A673 (cell line): ENCODE measurements at regions not wholly inside any gene's neighbourhood (a gene's known extent, or its start where the extent isn't known, plus 50 kb on each side); places are given as distances from the start of the nearest gene placed in this dataset.

Experiments
- CTCF ChIP-seq: fragments of 300-800, 200-600 bp; sonication (generic); conservative IDR thresholded peaks from 2 replicates; pipeline ENCODE4 v1.5.1; 2017; ENCODE audit warnings: low read depth, mild to moderate bottlenecking, antibody characterized with exemption, low read length, moderate library complexity, mixed read lengths
- EZH2 ChIP-seq: fragments of 200-600 bp; sonication (generic); IDR thresholded peaks from 2 replicates; pipeline ENCODE4 v1.6.1; 2017; ENCODE audit warnings: borderline replicate concordance, low read depth, mild to moderate bottlenecking, mixed read lengths, antibody characterized with exemption, low read length; ENCODE audit not compliant: poor library complexity, severe bottlenecking

DNA sequence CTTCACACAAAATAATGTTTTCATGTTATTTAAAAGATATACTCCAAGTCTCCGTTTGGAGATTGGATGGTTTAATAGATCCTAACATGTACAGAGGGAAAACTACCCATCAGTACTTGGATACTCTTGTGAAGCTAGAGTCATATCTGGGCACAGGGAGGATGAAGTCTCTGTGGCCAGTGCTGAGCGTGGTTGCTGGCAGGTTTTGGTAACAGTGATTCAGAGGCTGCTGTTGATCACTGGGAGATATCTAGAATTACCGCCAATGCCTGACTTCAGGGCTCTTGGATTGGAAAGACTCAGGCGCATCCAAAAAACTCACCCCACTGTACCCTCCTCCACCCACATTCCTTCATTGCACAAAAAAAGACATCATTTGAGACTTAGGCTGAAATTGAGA lies 107.2 kb upstream of the PGRMC2 start:
- TF ChIP-seq CTCF (no peak), EZH2 (no peak)
